ENCODE measurements at regions not wholly inside any gene's neighbourhood (a gene's known extent, or its start where the extent isn't known, plus 50 kb on each side); places are given as distances from the start of the nearest gene placed in this dataset.

- TF ChIP-seq, protein P1, sequence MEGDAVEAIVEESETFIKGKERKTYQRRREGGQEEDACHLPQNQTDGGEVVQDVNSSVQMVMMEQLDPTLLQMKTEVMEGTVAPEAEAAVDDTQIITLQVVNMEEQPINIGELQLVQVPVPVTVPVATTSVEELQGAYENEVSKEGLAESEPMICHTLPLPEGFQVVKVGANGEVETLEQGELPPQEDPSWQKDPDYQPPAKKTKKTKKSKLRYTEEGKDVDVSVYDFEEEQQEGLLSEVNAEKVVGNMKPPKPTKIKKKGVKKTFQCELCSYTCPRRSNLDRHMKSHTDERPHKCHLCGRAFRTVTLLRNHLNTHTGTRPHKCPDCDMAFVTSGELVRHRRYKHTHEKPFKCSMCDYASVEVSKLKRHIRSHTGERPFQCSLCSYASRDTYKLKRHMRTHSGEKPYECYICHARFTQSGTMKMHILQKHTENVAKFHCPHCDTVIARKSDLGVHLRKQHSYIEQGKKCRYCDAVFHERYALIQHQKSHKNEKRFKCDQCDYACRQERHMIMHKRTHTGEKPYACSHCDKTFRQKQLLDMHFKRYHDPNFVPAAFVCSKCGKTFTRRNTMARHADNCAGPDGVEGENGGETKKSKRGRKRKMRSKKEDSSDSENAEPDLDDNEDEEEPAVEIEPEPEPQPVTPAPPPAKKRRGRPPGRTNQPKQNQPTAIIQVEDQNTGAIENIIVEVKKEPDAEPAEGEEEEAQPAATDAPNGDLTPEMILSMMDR (IDR thresholded peaks at IDR 0.05), result no peak
- no peak for TF ChIP-seq POLR2AphosphoS5 (IDR thresholded peaks at IDR 0.05; ENCODE audit: insufficient read depth in 1 of 2, low read depth in 1 of 2)
These were observed 94.7 kb downstream of the SOX9 start for GRCh38 chr17:72215490-72215889.

All from vagina (tissue), 2 donors.